Activated CD8-positive, alpha-beta T cell treated with anti-CD3 and anti-CD28 coated beads for 36 hours (primary cell): ENCODE measurements at regions not wholly inside any gene's neighbourhood (a gene's known extent, or its start where the extent isn't known, plus 50 kb on each side); places are given as distances from the start of the nearest gene placed in this dataset.

ENCODE experiments used
- ATAC-seq: fragments of 200-7000 bp; cut with Tn5 transposase; one replicate; pipeline ENCODE4 v1.10.0; 2021; ENCODE audit warnings: mild to moderate bottlenecking, moderate library complexity
- CTCF ChIA-PET: fragments of 350-600 bp; sonication (Branson Sonifier 250); formaldehyde crosslinking; loops from one replicate; lab custom pipeline; 2021; ENCODE audit warnings: antibody characterized with exemption; lab: Charles Lee
- POLR2A ChIA-PET: fragments of 350-600 bp; sonication (Branson Sonifier 250); formaldehyde crosslinking; loops from one replicate; lab custom pipeline; 2021; ENCODE audit warnings: antibody characterized with exemption; lab: Charles Lee
- DNase-seq: peaks from one replicate; pipeline ENCODE4 v3.0.0-alpha.2; 2020
- H3K27ac Mint-ChIP-seq: one replicate; pipeline ENCODE4 v1.8.0; 2021; ENCODE audit warnings: mild to moderate bottlenecking, mixed read lengths
- H3K27me3 Mint-ChIP-seq: one replicate; pipeline ENCODE4 v1.8.0; 2021; ENCODE audit warnings: mixed read lengths
- H3K36me3 Mint-ChIP-seq: one replicate; pipeline ENCODE4 v1.8.0; 2021; ENCODE audit warnings: low read depth, mixed read lengths
- H3K4me1 Mint-ChIP-seq: one replicate; pipeline ENCODE4 v1.8.0; 2021; ENCODE audit warnings: low read depth, mixed read lengths
- H3K4me3 Mint-ChIP-seq: one replicate; pipeline ENCODE4 v1.8.0; 2021; ENCODE audit warnings: mild to moderate bottlenecking, moderate library complexity, mixed read lengths
- H3K9me3 Mint-ChIP-seq: one replicate; pipeline ENCODE4 v1.8.0; 2021; ENCODE audit warnings: mixed read lengths
- CTCF ChIP-seq: fragments of 200-600 bp; IDR thresholded peaks from one replicate; pipeline ENCODE4 v1.8.0; 2022; ENCODE audit warnings: antibody characterized with exemption, mild to moderate bottlenecking
- intact Hi-C: fragments of 100-400 bp; cut with micrococcal nuclease; formaldehyde crosslinking; loops from one replicate; pipeline ENCODE4 v1.10.0; 2022

- H3K9me3 Mint-ChIP-seq = no peaks in the 10 kb centered on the region
- H3K27ac Mint-ChIP-seq = no peak overlapping the region
- CTCF ChIA-PET = no interaction called here
- POLR2A ChIA-PET = no interaction called here
- H3K27me3 Mint-ChIP-seq = no peaks in the 10 kb centered on the region
- H3K4me3 Mint-ChIP-seq = no peak overlapping the region
- no peak for TF ChIP-seq CTCF
- H3K4me1 Mint-ChIP-seq = no peaks in the 10 kb centered on the region
- no peak for ATAC-seq
- no peak for DNase-seq
- no peaks in the 10 kb centered on the region for H3K36me3 Mint-ChIP-seq
- intact Hi-C loops = no loop called here
These were observed 374.7 kb upstream of the ERCC4 start for GRCh38 chr16:13545271-13545670.

GRCh38 chr16:13550254-13550653 lies 369.7 kb upstream of the ERCC4 start:
- intact Hi-C loops = no loop called here
- no peak overlapping the region for H3K4me3 Mint-ChIP-seq
- H3K27me3 Mint-ChIP-seq = peaks cover 1% of the 10 kb centered on the region
- ChIA-PET POLR2A (no interaction called here), CTCF (no interaction called here)
- no peak overlapping the region for H3K27ac Mint-ChIP-seq
- no peak for TF ChIP-seq CTCF
- H3K9me3 Mint-ChIP-seq = peaks cover 2% of the 10 kb centered on the region
- ATAC-seq (no peak), DNase-seq (no peak)
- H3K36me3 Mint-ChIP-seq = no peaks in the 10 kb centered on the region
- H3K4me1 Mint-ChIP-seq = no peaks in the 10 kb centered on the region

- no peak for TF ChIP-seq CTCF
- ATAC-seq = no peak
- H3K4me1 Mint-ChIP-seq = no peaks in the 10 kb centered on the region
These were observed 367.6 kb upstream of the ERCC4 start for GRCh38 chr16:13552062-13552959.

GRCh38 chr16:13552960-13553257 lies 367.0 kb upstream of the ERCC4 start:
- no peak for ATAC-seq
- no peaks in the 10 kb centered on the region for H3K4me1 Mint-ChIP-seq
- H3K36me3 Mint-ChIP-seq = no peaks in the 10 kb centered on the region
- peaks cover 2% of the 10 kb centered on the region for H3K9me3 Mint-ChIP-seq
- H3K27ac Mint-ChIP-seq = no peak overlapping the region
- ChIA-PET POLR2A (no interaction called here), CTCF (no interaction called here)
- peaks cover 1% of the 10 kb centered on the region for H3K27me3 Mint-ChIP-seq
- intact Hi-C loops = no loop called here
- TF ChIP-seq CTCF = no peak
- no peak for DNase-seq
- H3K4me3 Mint-ChIP-seq = no peak overlapping the region

More at GRCh38 chr16:13552062-13552959, 367.6 kb upstream of the ERCC4 start:
- peaks cover 1% of the 10 kb centered on the region for H3K27me3 Mint-ChIP-seq
- no peaks in the 10 kb centered on the region for H3K36me3 Mint-ChIP-seq
- no peak overlapping the region for H3K4me3 Mint-ChIP-seq
- POLR2A ChIA-PET = no interaction called here
- peaks cover 2% of the 10 kb centered on the region for H3K9me3 Mint-ChIP-seq
- intact Hi-C loops = no loop called here
- DNase-seq = no peak
- no peak overlapping the region for H3K27ac Mint-ChIP-seq
- CTCF ChIA-PET = no interaction called here

GRCh38 chr16:13553453-13553985 lies 366.4 kb upstream of the ERCC4 start:
- DNase-seq (no peak), ATAC-seq (no peak)
- CTCF ChIA-PET = no interaction called here
- TF ChIP-seq CTCF = no peak
- POLR2A ChIA-PET = no interaction called here
- peaks cover 1% of the 10 kb centered on the region for H3K27me3 Mint-ChIP-seq
- H3K9me3 Mint-ChIP-seq = peaks cover 2% of the 10 kb centered on the region
- intact Hi-C loops = no loop called here
- no peak overlapping the region for H3K27ac Mint-ChIP-seq
- H3K4me3 Mint-ChIP-seq = no peak overlapping the region
- H3K36me3 Mint-ChIP-seq = no peaks in the 10 kb centered on the region
- no peaks in the 10 kb centered on the region for H3K4me1 Mint-ChIP-seq
